ENCODE measurements at regions not wholly inside any gene's neighbourhood (a gene's known extent, or its start where the extent isn't known, plus 50 kb on each side); places are given as distances from the start of the nearest gene placed in this dataset.

DNA sequence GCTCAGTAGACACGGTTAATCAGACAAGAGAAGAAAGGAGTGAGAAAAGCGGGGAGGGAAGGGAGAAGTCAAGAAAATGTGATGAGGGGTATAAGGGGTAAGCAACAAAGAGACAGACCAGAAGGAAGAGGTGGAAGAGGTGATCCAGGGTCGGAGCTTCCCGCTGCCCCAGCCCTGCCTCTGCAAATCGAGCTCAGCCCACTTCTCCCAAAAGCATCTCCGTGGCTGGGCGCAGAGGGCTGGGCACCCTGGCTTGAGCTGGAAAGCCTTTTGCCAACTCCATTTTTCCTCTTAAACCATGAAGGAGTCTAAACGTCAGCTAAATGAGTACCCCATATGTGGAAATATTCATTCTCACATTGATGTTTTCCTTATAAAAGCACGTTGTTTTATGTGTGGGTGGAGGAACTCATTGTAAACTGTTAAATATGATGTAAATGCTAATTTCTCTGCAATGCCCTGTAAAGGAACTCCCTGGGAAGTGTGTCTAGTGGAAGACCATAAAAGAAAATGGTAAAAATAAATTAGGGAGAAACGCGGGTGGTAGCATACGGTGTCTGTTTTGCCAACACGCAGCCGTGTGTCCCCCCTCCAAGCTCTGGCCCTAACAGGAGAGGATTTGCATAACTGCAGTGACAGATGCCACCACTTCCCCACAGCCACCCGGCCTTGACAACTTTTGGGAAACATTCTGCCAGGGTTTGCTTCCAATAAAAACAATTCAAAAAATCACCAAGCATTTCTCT lies 55.2 kb upstream of the MAFB start (continued):
- TF ChIP-seq, protein P1, sequence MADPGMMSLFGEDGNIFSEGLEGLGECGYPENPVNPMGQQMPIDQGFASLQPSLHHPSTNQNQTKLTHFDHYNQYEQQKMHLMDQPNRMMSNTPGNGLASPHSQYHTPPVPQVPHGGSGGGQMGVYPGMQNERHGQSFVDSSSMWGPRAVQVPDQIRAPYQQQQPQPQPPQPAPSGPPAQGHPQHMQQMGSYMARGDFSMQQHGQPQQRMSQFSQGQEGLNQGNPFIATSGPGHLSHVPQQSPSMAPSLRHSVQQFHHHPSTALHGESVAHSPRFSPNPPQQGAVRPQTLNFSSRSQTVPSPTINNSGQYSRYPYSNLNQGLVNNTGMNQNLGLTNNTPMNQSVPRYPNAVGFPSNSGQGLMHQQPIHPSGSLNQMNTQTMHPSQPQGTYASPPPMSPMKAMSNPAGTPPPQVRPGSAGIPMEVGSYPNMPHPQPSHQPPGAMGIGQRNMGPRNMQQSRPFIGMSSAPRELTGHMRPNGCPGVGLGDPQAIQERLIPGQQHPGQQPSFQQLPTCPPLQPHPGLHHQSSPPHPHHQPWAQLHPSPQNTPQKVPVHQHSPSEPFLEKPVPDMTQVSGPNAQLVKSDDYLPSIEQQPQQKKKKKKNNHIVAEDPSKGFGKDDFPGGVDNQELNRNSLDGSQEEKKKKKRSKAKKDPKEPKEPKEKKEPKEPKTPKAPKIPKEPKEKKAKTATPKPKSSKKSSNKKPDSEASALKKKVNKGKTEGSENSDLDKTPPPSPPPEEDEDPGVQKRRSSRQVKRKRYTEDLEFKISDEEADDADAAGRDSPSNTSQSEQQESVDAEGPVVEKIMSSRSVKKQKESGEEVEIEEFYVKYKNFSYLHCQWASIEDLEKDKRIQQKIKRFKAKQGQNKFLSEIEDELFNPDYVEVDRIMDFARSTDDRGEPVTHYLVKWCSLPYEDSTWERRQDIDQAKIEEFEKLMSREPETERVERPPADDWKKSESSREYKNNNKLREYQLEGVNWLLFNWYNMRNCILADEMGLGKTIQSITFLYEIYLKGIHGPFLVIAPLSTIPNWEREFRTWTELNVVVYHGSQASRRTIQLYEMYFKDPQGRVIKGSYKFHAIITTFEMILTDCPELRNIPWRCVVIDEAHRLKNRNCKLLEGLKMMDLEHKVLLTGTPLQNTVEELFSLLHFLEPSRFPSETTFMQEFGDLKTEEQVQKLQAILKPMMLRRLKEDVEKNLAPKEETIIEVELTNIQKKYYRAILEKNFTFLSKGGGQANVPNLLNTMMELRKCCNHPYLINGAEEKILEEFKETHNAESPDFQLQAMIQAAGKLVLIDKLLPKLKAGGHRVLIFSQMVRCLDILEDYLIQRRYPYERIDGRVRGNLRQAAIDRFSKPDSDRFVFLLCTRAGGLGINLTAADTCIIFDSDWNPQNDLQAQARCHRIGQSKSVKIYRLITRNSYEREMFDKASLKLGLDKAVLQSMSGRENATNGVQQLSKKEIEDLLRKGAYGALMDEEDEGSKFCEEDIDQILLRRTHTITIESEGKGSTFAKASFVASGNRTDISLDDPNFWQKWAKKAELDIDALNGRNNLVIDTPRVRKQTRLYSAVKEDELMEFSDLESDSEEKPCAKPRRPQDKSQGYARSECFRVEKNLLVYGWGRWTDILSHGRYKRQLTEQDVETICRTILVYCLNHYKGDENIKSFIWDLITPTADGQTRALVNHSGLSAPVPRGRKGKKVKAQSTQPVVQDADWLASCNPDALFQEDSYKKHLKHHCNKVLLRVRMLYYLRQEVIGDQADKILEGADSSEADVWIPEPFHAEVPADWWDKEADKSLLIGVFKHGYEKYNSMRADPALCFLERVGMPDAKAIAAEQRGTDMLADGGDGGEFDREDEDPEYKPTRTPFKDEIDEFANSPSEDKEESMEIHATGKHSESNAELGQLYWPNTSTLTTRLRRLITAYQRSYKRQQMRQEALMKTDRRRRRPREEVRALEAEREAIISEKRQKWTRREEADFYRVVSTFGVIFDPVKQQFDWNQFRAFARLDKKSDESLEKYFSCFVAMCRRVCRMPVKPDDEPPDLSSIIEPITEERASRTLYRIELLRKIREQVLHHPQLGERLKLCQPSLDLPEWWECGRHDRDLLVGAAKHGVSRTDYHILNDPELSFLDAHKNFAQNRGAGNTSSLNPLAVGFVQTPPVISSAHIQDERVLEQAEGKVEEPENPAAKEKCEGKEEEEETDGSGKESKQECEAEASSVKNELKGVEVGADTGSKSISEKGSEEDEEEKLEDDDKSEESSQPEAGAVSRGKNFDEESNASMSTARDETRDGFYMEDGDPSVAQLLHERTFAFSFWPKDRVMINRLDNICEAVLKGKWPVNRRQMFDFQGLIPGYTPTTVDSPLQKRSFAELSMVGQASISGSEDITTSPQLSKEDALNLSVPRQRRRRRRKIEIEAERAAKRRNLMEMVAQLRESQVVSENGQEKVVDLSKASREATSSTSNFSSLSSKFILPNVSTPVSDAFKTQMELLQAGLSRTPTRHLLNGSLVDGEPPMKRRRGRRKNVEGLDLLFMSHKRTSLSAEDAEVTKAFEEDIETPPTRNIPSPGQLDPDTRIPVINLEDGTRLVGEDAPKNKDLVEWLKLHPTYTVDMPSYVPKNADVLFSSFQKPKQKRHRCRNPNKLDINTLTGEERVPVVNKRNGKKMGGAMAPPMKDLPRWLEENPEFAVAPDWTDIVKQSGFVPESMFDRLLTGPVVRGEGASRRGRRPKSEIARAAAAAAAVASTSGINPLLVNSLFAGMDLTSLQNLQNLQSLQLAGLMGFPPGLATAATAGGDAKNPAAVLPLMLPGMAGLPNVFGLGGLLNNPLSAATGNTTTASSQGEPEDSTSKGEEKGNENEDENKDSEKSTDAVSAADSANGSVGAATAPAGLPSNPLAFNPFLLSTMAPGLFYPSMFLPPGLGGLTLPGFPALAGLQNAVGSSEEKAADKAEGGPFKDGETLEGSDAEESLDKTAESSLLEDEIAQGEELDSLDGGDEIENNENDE (IDR thresholded peaks at IDR 0.05; ENCODE audit: insufficient replicate concordance, low read length) = no peak
- no peak for TF ChIP-seq SP4 (IDR thresholded peaks at IDR 0.05; ENCODE audit: low read length)
- TF ChIP-seq GABPA (IDR thresholded peaks at IDR 0.05; ENCODE audit: borderline replicate concordance, insufficient read depth, low read length) = no peak
- TF ChIP-seq FOSL1 (IDR thresholded peaks at IDR 0.05; ENCODE audit: insufficient read depth, low read depth, low read length) = no peak
- TF ChIP-seq CTBP2 (IDR thresholded peaks at IDR 0.05; ENCODE audit: borderline replicate concordance, insufficient read depth, insufficient read length, low read length) = no peak
- no peak for TF ChIP-seq NRF1 (IDR thresholded peaks at IDR 0.05; ENCODE audit: low read depth, low read length)
- no peak for TF ChIP-seq CBX5 (IDR thresholded peaks at IDR 0.05; ENCODE audit: low read depth, low read length)
- no peak for TF ChIP-seq CHD1 (IDR thresholded peaks at IDR 0.05; ENCODE audit: low read depth, low read length)
